Parathyroid adenoma (tissue), 2 donors: ENCODE measurements at regions not wholly inside any gene's neighbourhood (a gene's known extent, or its start where the extent isn't known, plus 50 kb on each side); places are given as distances from the start of the nearest gene placed in this dataset.

ENCODE experiments used
- H2AFZ ChIP-seq: fragments of 300-600 bp; sonication (generic); one replicate; pipeline ENCODE4 v1.7.0; 2017; ENCODE audit warnings: antibody characterized with exemption, mild to moderate bottlenecking
- H3K27ac ChIP-seq: fragments of 300-600 bp; sonication (generic); one replicate; pipeline ENCODE4 v1.7.0; 2017
- H3K27me3 ChIP-seq: fragments of 300-600 bp; sonication (generic); one replicate; pipeline ENCODE4 v1.7.0; 2017; ENCODE audit warnings: low read length; ENCODE audit not compliant: control insufficient read depth, insufficient read depth
- H3K36me3 ChIP-seq: fragments of 300-600 bp; sonication (generic); one replicate; pipeline ENCODE4 v1.7.0; 2017; ENCODE audit warnings: low read length; ENCODE audit not compliant: control insufficient read depth, insufficient read depth
- H3K4me1 ChIP-seq: fragments of 300-600 bp; sonication (generic); one replicate; pipeline ENCODE4 v1.7.0; 2017; ENCODE audit warnings: control low read depth
- H3K4me2 ChIP-seq: fragments of 300-600 bp; sonication (generic); one replicate; pipeline ENCODE4 v1.7.0; 2017; ENCODE audit warnings: low read length
- H3K4me3 ChIP-seq: fragments of 300-600 bp; sonication (generic); one replicate; pipeline ENCODE4 v1.7.0; 2017; ENCODE audit warnings: low read depth, low read length
- H3K79me2 ChIP-seq: fragments of 300-600 bp; sonication (generic); one replicate; pipeline ENCODE4 v1.7.0; 2017; ENCODE audit warnings: control low read depth
- H3K9ac ChIP-seq: fragments of 300-600 bp; sonication (generic); one replicate; pipeline ENCODE4 v1.7.0; 2017; ENCODE audit warnings: mild to moderate bottlenecking
- H3K9me3 ChIP-seq: fragments of 300-600 bp; sonication (generic); one replicate; pipeline ENCODE4 v1.7.0; 2017; ENCODE audit warnings: low read length; ENCODE audit not compliant: control insufficient read depth
- TF ChIP-seq, protein P1 (sequence below): fragments of 300-600 bp; sonication (generic); IDR thresholded peaks from one replicate; pipeline ENCODE4 v1.7.0; 2017; ENCODE audit warnings: antibody characterized with exemption, mild to moderate bottlenecking
- donor health status: primary hyperparathyroidism.

DNA sequence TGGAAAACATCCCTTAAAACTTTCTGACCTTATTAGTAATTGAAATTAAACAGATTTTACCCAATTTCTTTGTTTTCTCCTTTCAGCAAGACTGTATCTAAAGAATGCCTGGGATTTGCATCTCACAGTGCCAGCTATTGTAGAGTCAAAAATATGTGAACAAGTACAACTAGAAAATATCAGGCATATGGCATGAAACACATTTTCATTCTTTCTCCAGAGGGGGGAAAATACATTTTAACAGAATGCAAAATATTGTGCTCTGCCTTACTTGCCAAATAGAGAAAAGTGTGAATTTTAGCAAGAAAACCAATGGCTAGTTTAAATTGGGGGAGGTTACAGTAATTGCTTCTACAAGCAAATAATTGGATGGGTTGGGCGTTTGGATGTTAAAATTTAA is 366.6 kb upstream of the FIGN start:
- H3K27me3 ChIP-seq: no peaks in the 10 kb centered on the region
- no peaks in the 10 kb centered on the region for H3K9me3 ChIP-seq
- no peak overlapping the region for H3K27ac ChIP-seq
- no peak overlapping the region for H3K4me2 ChIP-seq
- H3K4me3 ChIP-seq: no peak overlapping the region
- TF ChIP-seq, protein P1, sequence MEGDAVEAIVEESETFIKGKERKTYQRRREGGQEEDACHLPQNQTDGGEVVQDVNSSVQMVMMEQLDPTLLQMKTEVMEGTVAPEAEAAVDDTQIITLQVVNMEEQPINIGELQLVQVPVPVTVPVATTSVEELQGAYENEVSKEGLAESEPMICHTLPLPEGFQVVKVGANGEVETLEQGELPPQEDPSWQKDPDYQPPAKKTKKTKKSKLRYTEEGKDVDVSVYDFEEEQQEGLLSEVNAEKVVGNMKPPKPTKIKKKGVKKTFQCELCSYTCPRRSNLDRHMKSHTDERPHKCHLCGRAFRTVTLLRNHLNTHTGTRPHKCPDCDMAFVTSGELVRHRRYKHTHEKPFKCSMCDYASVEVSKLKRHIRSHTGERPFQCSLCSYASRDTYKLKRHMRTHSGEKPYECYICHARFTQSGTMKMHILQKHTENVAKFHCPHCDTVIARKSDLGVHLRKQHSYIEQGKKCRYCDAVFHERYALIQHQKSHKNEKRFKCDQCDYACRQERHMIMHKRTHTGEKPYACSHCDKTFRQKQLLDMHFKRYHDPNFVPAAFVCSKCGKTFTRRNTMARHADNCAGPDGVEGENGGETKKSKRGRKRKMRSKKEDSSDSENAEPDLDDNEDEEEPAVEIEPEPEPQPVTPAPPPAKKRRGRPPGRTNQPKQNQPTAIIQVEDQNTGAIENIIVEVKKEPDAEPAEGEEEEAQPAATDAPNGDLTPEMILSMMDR: no peak
- H3K9ac ChIP-seq: no peak overlapping the region
- no peaks in the 10 kb centered on the region for H3K4me1 ChIP-seq
- no peak overlapping the region for H2AFZ ChIP-seq
- no peaks in the 10 kb centered on the region for H3K79me2 ChIP-seq
- no peaks in the 10 kb centered on the region for H3K36me3 ChIP-seq

DNA sequence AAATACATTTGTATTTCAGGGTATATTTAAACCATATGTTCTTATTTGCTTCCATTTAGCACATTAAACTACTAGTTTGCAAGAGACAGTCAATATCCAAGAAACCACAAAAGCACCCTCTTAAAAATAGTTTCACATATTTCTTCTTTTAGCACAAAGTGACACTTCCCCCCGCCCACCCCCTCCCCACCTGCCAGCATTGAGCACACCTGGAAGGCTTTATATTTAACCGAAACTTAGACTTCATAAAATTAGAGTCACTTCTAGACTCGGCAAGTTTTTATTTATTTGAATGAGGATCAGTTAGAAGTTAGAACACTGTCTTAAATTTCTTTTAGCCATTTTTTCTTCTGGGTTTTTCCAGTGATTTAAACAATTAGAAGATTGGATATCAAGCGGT is 355.9 kb upstream of the FIGN start:
- Histone ChIP-seq H3K27ac (no peak overlapping the region), H3K4me1 (no peaks in the 10 kb centered on the region), H3K4me3 (no peak overlapping the region), H3K79me2 (no peaks in the 10 kb centered on the region), H3K4me2 (no peak overlapping the region), H3K9ac (no peak overlapping the region), H2AFZ (no peak overlapping the region), H3K9me3 (no peaks in the 10 kb centered on the region), H3K27me3 (no peaks in the 10 kb centered on the region), H3K36me3 (no peaks in the 10 kb centered on the region)
- TF ChIP-seq, protein P1: no peak

DNA sequence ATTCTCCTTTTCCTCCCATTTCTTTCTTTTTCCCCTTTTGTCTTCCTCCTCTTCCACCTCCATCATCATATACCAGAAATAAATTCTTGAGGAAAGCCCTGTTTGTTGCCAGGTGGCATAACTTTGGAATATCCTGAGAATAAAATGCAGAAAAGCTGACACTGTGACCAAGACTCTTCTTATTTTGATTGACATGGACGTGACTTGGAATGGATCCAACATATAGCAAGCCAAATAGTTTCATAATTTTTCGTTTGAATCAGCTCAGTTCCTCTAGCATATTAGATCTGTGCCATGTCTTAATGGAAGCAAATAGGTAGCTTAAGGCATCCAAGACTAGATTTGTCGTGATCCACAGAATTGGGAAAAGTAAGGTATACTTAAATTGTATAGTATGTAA is 354.7 kb upstream of the FIGN start:
- TF ChIP-seq, protein P1: no peak
- Histone ChIP-seq H3K27ac (no peak overlapping the region), H3K36me3 (no peaks in the 10 kb centered on the region)

DNA sequence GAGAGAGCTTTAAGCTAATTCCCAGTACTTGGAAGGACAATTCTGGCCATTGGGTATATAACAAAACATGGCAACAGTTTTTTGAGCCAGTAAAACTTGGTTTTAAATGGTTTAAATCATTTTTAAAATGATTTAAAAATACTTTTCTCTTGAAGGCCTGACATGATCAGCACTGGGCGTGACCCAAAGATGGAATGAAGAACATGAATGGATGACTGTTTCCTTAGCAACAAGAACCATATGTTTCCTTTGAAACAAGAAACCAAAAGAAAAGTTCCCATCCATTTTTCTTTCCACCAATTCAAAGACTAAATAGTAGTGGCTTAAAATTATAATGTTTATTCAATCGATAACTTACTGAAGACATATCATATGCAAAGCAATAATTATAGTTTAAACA is 348.3 kb upstream of the FIGN start:
- Histone ChIP-seq H2AFZ (no peak overlapping the region), H3K27me3 (no peaks in the 10 kb centered on the region), H3K9me3 (no peaks in the 10 kb centered on the region), H3K36me3 (no peaks in the 10 kb centered on the region), H3K79me2 (no peaks in the 10 kb centered on the region), H3K27ac (no peak overlapping the region), H3K4me2 (no peak overlapping the region), H3K4me3 (no peak overlapping the region), H3K9ac (no peak overlapping the region), H3K4me1 (no peaks in the 10 kb centered on the region)
- TF ChIP-seq, protein P1: no peak

More for the DNA sequence above, 354.7 kb upstream of the FIGN start:
- Histone ChIP-seq H2AFZ (no peak overlapping the region), H3K27me3 (no peaks in the 10 kb centered on the region), H3K4me3 (no peak overlapping the region), H3K9ac (no peak overlapping the region), H3K79me2 (no peaks in the 10 kb centered on the region), H3K9me3 (no peaks in the 10 kb centered on the region), H3K4me1 (no peaks in the 10 kb centered on the region), H3K4me2 (no peak overlapping the region)

DNA sequence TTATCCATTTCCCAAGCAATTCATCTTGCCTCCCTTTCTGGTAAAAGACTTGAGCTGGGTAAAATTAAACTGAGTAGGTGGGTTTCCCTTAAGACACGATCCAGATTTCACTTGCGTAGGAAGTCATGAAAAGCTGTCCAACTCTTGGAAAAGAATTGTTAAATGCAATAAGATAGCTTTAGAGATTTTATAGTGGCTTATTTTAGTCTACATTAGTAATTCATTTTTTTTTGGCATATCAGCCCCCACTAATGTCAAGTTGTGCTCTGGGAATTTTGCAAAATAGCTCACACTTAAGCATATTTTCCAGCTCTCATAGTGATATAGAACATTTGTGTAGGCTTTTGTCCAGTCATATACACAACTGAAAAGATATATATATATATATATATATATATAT is 344.7 kb upstream of the FIGN start:
- no peaks in the 10 kb centered on the region for H3K27me3 ChIP-seq
- no peaks in the 10 kb centered on the region for H3K79me2 ChIP-seq
- no peaks in the 10 kb centered on the region for H3K36me3 ChIP-seq
- TF ChIP-seq, protein P1: no peak
- no peak overlapping the region for H3K9ac ChIP-seq
- no peaks in the 10 kb centered on the region for H3K4me1 ChIP-seq
- no peaks in the 10 kb centered on the region for H3K9me3 ChIP-seq
- H3K4me2 ChIP-seq: no peak overlapping the region
- no peak overlapping the region for H2AFZ ChIP-seq
- H3K4me3 ChIP-seq: no peak overlapping the region
- no peak overlapping the region for H3K27ac ChIP-seq
